ENCODE measurements at regions not wholly inside any gene's neighbourhood (a gene's known extent, or its start where the extent isn't known, plus 50 kb on each side); places are given as distances from the start of the nearest gene placed in this dataset.
"Not testable (repeated sequence)": the region's sequence is repeated elsewhere in the genome, so short reads cannot be mapped to it uniquely, and the experiment has no call there.

GRCh38 chr4:147293314-147293677, 187.6 kb upstream of the EDNRA start:
- not testable (repeated sequence) for TF ChIP-seq CTCF, POLR2AphosphoS5 (IDR thresholded peaks at IDR 0.05)

Data from breast epithelium (tissue), 3 donors.